Neural progenitor cell (in vitro differentiated cells): ENCODE measurements at regions not wholly inside any gene's neighbourhood (a gene's known extent, or its start where the extent isn't known, plus 50 kb on each side); places are given as distances from the start of the nearest gene placed in this dataset.

Source experiments
- DNase-seq: peaks from one replicate; pipeline ENCODE4 v3.0.0-alpha.2; 2016; ENCODE audit warnings: low spot score
- H2AFZ ChIP-seq: fragments of 200-600 bp; sonication (generic); replicated peaks from 2 replicates; pipeline ENCODE4 v1.6.1; 2016; ENCODE audit warnings: antibody characterized with exemption
- H3F3A ChIP-seq: fragments of 200-600 bp; sonication (generic); 2 replicates; pipeline ENCODE4 v1.6.1; 2016; ENCODE audit warnings: antibody characterized with exemption, low read depth
- H3K27ac ChIP-seq: fragments of 200-600 bp; sonication (generic); 2 replicates; pipeline ENCODE4 v1.5.1; 2016; ENCODE audit warnings: mild to moderate bottlenecking
- H3K27me3 ChIP-seq: fragments of 200-600 bp; sonication (generic); 2 replicates; pipeline ENCODE4 v1.6.1; 2016; ENCODE audit warnings: mild to moderate bottlenecking, moderate library complexity
- H3K36me3 ChIP-seq: fragments of 200-600 bp; sonication (generic); 2 replicates; pipeline ENCODE4 v1.5.1; 2016
- H3K4me1 ChIP-seq: fragments of 200-600 bp; sonication (generic); 2 replicates; pipeline ENCODE4 v1.6.1; 2016; ENCODE audit warnings: mixed run types
- H3K4me2 ChIP-seq: fragments of 200-600 bp; sonication (generic); 2 replicates; pipeline ENCODE4 v1.6.1; 2016
- H3K4me3 ChIP-seq: fragments of 200-600 bp; sonication (generic); 2 replicates; pipeline ENCODE4 v1.5.1; 2016
- H3K79me2 ChIP-seq: fragments of 200-600 bp; sonication (generic); 2 replicates; pipeline ENCODE4 v1.6.1; 2016; ENCODE audit warnings: low read depth
- H3K9ac ChIP-seq: fragments of 200-600 bp; sonication (generic); 2 replicates; pipeline ENCODE4 v1.6.1; 2016
- H3K9me3 ChIP-seq: fragments of 200-600 bp; sonication (generic); 2 replicates; pipeline ENCODE4 v1.5.1; 2016; ENCODE audit warnings: low read depth
- H4K20me1 ChIP-seq: fragments of 200-600 bp; sonication (generic); 2 replicates; pipeline ENCODE4 v1.6.1; 2016; ENCODE audit warnings: low read depth
- H3K27ac Mint-ChIP-seq: 3 replicates; pipeline ENCODE4 v1.8.0; 2021; ENCODE audit warnings: mixed read lengths
- H3K27me3 Mint-ChIP-seq: 2 replicates; pipeline ENCODE4 v1.8.0; 2022; ENCODE audit warnings: low read depth, mild to moderate bottlenecking, inconsistent platforms, moderate library complexity, mixed read lengths; ENCODE audit not compliant: insufficient read depth
- H3K36me3 Mint-ChIP-seq: 3 replicates; pipeline ENCODE4 v1.8.0; 2021; ENCODE audit warnings: mixed read lengths
- H3K4me1 Mint-ChIP-seq: 3 replicates; pipeline ENCODE4 v1.8.0; 2021; ENCODE audit warnings: mixed read lengths
- H3K4me3 Mint-ChIP-seq: 3 replicates; pipeline ENCODE4 v1.8.0; 2021; ENCODE audit warnings: mild to moderate bottlenecking, moderate library complexity, mixed read lengths
- H3K9me3 Mint-ChIP-seq: 3 replicates; pipeline ENCODE4 v1.8.0; 2020; ENCODE audit warnings: mixed read lengths
- CTCF ChIP-seq: fragments of 200-600 bp; sonication (generic); IDR thresholded peaks from 2 replicates; pipeline ENCODE4 v1.5.1; 2017; ENCODE audit warnings: antibody characterized with exemption, mild to moderate bottlenecking
- EZH2 ChIP-seq: fragments of 200-600 bp; sonication (generic); IDR thresholded peaks from 2 replicates; pipeline ENCODE4 v1.6.1; 2017; ENCODE audit warnings: antibody characterized with exemption, mild to moderate bottlenecking, moderate library complexity
- EZH2phosphoT487 ChIP-seq: fragments of 200-600 bp; sonication (generic); IDR thresholded peaks from 2 replicates; pipeline ENCODE4 v1.6.1; 2017; ENCODE audit warnings: antibody characterized with exemption

GRCh38 chr16:6547131-6547530 is 785.5 kb upstream of the RBFOX1 start:
- Histone ChIP-seq H3K27me3 (no peaks in the 10 kb centered on the region), H3K27ac (no peak overlapping the region), H3K4me3 (no peak overlapping the region), H3K9ac (no peak overlapping the region), H3K4me2 (no peak overlapping the region), H3F3A (no peaks in the 10 kb centered on the region), H2AFZ (no peak overlapping the region), H3K4me1 (no peaks in the 10 kb centered on the region), H3K36me3 (no peaks in the 10 kb centered on the region), H4K20me1 (no peaks in the 10 kb centered on the region), H3K9me3 (no peaks in the 10 kb centered on the region), H3K79me2 (no peaks in the 10 kb centered on the region)
- H3K27me3 Mint-ChIP-seq = no peaks in the 10 kb centered on the region
- no peak overlapping the region for H3K4me3 Mint-ChIP-seq
- H3K9me3 Mint-ChIP-seq = no peaks in the 10 kb centered on the region
- no peak for DNase-seq
- TF ChIP-seq EZH2 (no peak), CTCF (no peak), EZH2phosphoT487 (no peak)
- H3K27ac Mint-ChIP-seq = no peak overlapping the region
- peaks cover 3% of the 10 kb centered on the region for H3K4me1 Mint-ChIP-seq
- no peaks in the 10 kb centered on the region for H3K36me3 Mint-ChIP-seq

GRCh38 chr16:6545329-6545728 is 787.3 kb upstream of the RBFOX1 start:
- Mint-ChIP-seq H3K27ac (no peak overlapping the region), H3K27me3 (no peaks in the 10 kb centered on the region)
- TF ChIP-seq CTCF (no peak), EZH2 (no peak), EZH2phosphoT487 (no peak)

GRCh38 chr16:6541267-6541666 is 791.4 kb upstream of the RBFOX1 start:
- H3K9me3 ChIP-seq = no peaks in the 10 kb centered on the region
- no peak overlapping the region for H3K27ac Mint-ChIP-seq

More at GRCh38 chr16:6545329-6545728, 787.3 kb upstream of the RBFOX1 start:
- Histone ChIP-seq H3K4me2 (no peak overlapping the region), H3F3A (no peaks in the 10 kb centered on the region), H3K4me1 (no peaks in the 10 kb centered on the region), H4K20me1 (no peaks in the 10 kb centered on the region), H3K79me2 (no peaks in the 10 kb centered on the region), H3K36me3 (no peaks in the 10 kb centered on the region), H3K27me3 (no peaks in the 10 kb centered on the region), H2AFZ (no peak overlapping the region), H3K4me3 (no peak overlapping the region), H3K27ac (no peak overlapping the region), H3K9ac (no peak overlapping the region), H3K9me3 (no peaks in the 10 kb centered on the region)
- DNase-seq = no peak
- Mint-ChIP-seq H3K4me1 (peaks cover 3% of the 10 kb centered on the region), H3K36me3 (no peaks in the 10 kb centered on the region), H3K9me3 (no peaks in the 10 kb centered on the region), H3K4me3 (no peak overlapping the region)

More at GRCh38 chr16:6541267-6541666, 791.4 kb upstream of the RBFOX1 start:
- Histone ChIP-seq H2AFZ (no peak overlapping the region), H3F3A (no peaks in the 10 kb centered on the region), H4K20me1 (no peaks in the 10 kb centered on the region), H3K4me1 (no peaks in the 10 kb centered on the region), H3K4me3 (no peak overlapping the region), H3K79me2 (no peaks in the 10 kb centered on the region), H3K4me2 (no peak overlapping the region), H3K27ac (no peak overlapping the region), H3K36me3 (no peaks in the 10 kb centered on the region), H3K27me3 (no peaks in the 10 kb centered on the region), H3K9ac (no peak overlapping the region)
- TF ChIP-seq EZH2 (no peak), CTCF (no peak), EZH2phosphoT487 (no peak)
- Mint-ChIP-seq H3K27me3 (no peaks in the 10 kb centered on the region), H3K36me3 (no peaks in the 10 kb centered on the region), H3K4me1 (no peaks in the 10 kb centered on the region), H3K9me3 (no peaks in the 10 kb centered on the region), H3K4me3 (no peak overlapping the region)
- DNase-seq = no peak
